Progenitor cell of endocrine pancreas (in vitro differentiated cells): ENCODE measurements at regions not wholly inside any gene's neighbourhood (a gene's known extent, or its start where the extent isn't known, plus 50 kb on each side); places are given as distances from the start of the nearest gene placed in this dataset.

Experiments
- DNase-seq: peaks from one replicate; pipeline ENCODE4 v3.0.0; 2021; ENCODE audit warnings: low spot score; ENCODE audit not compliant: unreplicated experiment
- H3K27ac Mint-ChIP-seq: 2 replicates; pipeline ENCODE4 v1.8.0; 2021; ENCODE audit warnings: mild to moderate bottlenecking, moderate library complexity, mixed read lengths
- H3K27me3 Mint-ChIP-seq: 2 replicates; pipeline ENCODE4 v1.8.0; 2021; ENCODE audit warnings: mixed read lengths
- H3K36me3 Mint-ChIP-seq: 2 replicates; pipeline ENCODE4 v1.8.0; 2022; ENCODE audit warnings: mixed read lengths; ENCODE audit not compliant: insufficient read depth
- H3K4me1 Mint-ChIP-seq: 2 replicates; pipeline ENCODE4 v1.8.0; 2021; ENCODE audit warnings: low read depth, mixed read lengths
- H3K4me3 Mint-ChIP-seq: 2 replicates; pipeline ENCODE4 v1.8.0; 2021; ENCODE audit warnings: low read depth, mild to moderate bottlenecking, moderate library complexity, mixed read lengths
- H3K9me3 Mint-ChIP-seq: 2 replicates; pipeline ENCODE4 v1.8.0; 2021; ENCODE audit warnings: low read depth, mixed read lengths
- TF ChIP-seq, protein P1 (sequence below): fragments of 200-600 bp; sonication (generic); IDR thresholded peaks from one replicate; pipeline ENCODE4 v1.5.0; 2021; ENCODE audit warnings: antibody characterized with exemption, mild to moderate bottlenecking; ENCODE audit not compliant: unreplicated experiment

DNA sequence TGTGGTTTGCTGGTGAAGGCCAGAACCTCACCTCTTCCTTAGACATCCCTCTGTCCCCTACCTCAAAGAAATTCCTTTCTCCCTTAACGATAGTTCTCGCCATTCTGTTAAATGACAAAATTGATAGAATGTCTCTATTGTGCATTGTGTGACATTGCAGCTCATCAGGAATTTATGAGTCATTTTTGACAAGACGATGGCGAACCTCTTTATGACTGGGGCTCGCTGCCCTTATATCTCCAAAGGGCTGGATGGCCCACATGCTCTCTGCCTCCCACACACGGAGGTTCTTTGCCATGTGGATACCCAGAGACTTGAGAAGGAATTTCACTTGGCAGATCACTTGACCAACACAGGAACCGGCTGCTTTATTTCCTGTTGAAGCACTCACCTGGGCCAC is 66.8 kb upstream of the RPS6KA2 start:
- no peak overlapping the region for H3K27ac Mint-ChIP-seq
- H3K4me1 Mint-ChIP-seq = no peaks in the 10 kb centered on the region
- TF ChIP-seq, protein P1, sequence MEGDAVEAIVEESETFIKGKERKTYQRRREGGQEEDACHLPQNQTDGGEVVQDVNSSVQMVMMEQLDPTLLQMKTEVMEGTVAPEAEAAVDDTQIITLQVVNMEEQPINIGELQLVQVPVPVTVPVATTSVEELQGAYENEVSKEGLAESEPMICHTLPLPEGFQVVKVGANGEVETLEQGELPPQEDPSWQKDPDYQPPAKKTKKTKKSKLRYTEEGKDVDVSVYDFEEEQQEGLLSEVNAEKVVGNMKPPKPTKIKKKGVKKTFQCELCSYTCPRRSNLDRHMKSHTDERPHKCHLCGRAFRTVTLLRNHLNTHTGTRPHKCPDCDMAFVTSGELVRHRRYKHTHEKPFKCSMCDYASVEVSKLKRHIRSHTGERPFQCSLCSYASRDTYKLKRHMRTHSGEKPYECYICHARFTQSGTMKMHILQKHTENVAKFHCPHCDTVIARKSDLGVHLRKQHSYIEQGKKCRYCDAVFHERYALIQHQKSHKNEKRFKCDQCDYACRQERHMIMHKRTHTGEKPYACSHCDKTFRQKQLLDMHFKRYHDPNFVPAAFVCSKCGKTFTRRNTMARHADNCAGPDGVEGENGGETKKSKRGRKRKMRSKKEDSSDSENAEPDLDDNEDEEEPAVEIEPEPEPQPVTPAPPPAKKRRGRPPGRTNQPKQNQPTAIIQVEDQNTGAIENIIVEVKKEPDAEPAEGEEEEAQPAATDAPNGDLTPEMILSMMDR = no peak
- no peak overlapping the region for H3K4me3 Mint-ChIP-seq
- peaks cover 36% of the 10 kb centered on the region for H3K27me3 Mint-ChIP-seq
- H3K9me3 Mint-ChIP-seq = no peaks in the 10 kb centered on the region
- DNase-seq = no peak
- no peaks in the 10 kb centered on the region for H3K36me3 Mint-ChIP-seq

DNA sequence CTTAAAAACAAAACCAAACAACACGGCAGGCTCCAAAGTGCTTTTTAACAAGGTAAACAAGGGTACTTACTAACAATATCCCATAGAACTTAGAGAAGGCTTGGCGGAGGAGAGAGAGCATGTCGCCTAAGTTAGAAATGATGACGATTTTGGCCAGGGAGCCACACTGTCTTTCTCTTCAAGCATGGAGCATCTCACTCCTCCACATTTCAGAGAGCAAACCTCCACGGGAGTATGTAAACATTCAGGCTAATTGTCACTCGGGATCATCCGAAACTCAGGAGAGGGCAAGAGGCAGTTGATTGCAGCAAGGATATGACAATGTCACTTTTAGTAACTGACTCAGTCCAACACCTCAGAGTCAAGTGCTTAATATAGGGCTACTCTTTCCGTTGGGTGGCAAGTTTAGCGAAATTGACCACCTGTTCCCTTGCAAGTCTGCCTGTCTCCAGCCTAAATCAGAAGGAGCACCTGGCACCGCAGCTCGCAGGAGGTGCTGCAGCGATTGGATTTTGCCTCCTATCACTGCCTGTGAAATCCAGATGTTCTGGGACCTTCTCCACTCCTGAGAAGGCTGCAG is 65.8 kb upstream of the RPS6KA2 start:
- no peak overlapping the region for H3K4me3 Mint-ChIP-seq
- peaks cover 2% of the 10 kb centered on the region for H3K4me1 Mint-ChIP-seq
- no peaks in the 10 kb centered on the region for H3K9me3 Mint-ChIP-seq
- H3K27me3 Mint-ChIP-seq = peaks cover 45% of the 10 kb centered on the region
- TF ChIP-seq, protein P1 = no peak
- H3K27ac Mint-ChIP-seq = no peak overlapping the region
- H3K36me3 Mint-ChIP-seq = no peaks in the 10 kb centered on the region
- no peak for DNase-seq

DNA sequence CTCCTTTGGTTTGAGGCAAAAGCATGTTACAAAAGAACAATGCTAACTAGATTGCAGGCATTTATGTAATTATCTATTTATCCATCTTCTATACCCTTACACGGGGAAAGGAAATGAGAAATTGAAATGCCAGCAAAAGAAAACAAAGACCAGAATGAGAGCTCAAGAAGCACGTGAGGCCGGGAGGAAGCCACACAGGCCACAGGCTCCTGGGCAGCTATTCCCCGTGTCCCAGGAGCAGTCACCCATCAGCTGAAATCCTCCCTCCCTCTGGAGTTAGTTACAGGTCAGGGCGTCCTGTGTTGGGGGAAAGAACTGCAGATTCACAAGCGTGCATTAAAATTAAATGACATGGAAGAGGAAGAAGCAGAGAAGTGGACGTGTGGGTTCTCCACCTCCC is 64.7 kb upstream of the RPS6KA2 start:
- no peak for DNase-seq
- Mint-ChIP-seq H3K9me3 (no peaks in the 10 kb centered on the region), H3K27ac (no peak overlapping the region), H3K36me3 (no peaks in the 10 kb centered on the region), H3K4me3 (no peak overlapping the region), H3K4me1 (peaks cover 10% of the 10 kb centered on the region), H3K27me3 (peaks cover 50% of the 10 kb centered on the region)
- TF ChIP-seq, protein P1 = no peak

DNA sequence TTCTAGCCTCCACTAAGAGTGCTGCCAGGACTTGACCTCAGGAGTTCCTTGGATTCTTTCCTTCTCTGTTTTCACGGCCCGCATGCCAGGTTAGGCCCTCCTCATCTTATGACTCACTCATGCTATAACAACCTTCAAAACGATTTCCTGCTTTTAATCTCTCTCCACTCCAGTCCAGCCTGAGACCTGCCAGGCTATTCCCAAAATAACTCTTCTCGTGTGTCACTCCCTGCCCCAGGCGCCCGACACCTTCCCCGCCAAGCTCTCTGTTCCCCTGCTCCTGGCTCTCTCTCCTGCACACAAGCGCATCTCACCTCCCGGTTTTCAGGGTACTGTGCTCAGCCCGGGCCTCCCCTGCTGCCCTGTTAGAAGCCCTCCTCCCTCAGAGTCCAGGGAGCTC is 64.1 kb upstream of the RPS6KA2 start:
- Mint-ChIP-seq H3K9me3 (no peaks in the 10 kb centered on the region), H3K27me3 (peaks cover 56% of the 10 kb centered on the region), H3K4me3 (no peak overlapping the region), H3K27ac (no peak overlapping the region), H3K4me1 (peaks cover 12% of the 10 kb centered on the region), H3K36me3 (no peaks in the 10 kb centered on the region)
- TF ChIP-seq, protein P1 = no peak
- no peak for DNase-seq

DNA sequence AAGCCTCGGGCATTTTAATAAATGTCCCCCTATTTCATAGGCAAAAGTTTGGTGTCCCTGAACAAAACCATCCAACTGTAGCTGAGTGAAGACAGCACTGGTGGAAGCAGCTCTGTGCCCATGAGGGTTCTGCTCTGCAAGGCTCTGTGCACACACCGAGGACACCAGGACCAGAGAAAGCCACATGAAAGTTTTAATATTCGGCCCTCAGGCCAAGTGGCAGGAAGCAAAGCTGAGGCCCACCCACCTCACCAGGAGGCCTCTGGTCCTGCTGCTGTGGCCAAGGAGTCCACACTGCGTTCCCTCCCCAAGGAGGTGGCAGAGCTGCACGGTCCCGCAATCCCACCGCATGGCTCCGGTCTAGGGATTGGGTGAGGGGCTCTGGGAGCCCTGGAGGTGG is 62.6 kb upstream of the RPS6KA2 start:
- no peaks in the 10 kb centered on the region for H3K36me3 Mint-ChIP-seq

More for the DNA sequence above, 62.6 kb upstream of the RPS6KA2 start:
- TF ChIP-seq, protein P1 = no peak
- DNase-seq = no peak
- H3K4me3 Mint-ChIP-seq = no peak overlapping the region
- peaks cover 61% of the 10 kb centered on the region for H3K27me3 Mint-ChIP-seq
- no peaks in the 10 kb centered on the region for H3K9me3 Mint-ChIP-seq
- H3K27ac Mint-ChIP-seq = no peak overlapping the region
- peaks cover 12% of the 10 kb centered on the region for H3K4me1 Mint-ChIP-seq
